Kasumi-1 (cell line): ENCODE measurements at regions not wholly inside any gene's neighbourhood (a gene's known extent, or its start where the extent isn't known, plus 50 kb on each side); places are given as distances from the start of the nearest gene placed in this dataset.
"Not testable (repeated sequence)": the region's sequence is repeated elsewhere in the genome, so short reads cannot be mapped to it uniquely, and the experiment has no call there.

Experiments used
- DNase-seq, 2 experiments: peaks; one replicate each; lab custom pipeline; 2025; lab: John Stamatoyannopoulos, UW

- no peak for DNase-seq
Observed at GRCh38 chr15:31433091-31433490, 106.5 kb downstream of the KLF13 start.

GRCh38 chr15:31433574-31433973, 106.9 kb downstream of the KLF13 start:
- DNase-seq, result no peak

- no peak for DNase-seq
Observed at GRCh38 chr15:31434275-31434587, 107.6 kb downstream of the KLF13 start.

GRCh38 chr15:31434588-31435260, 108.1 kb downstream of the KLF13 start:
- peak; percentile 51 to 74 for DNase-seq

GRCh38 chr15:31435261-31435911, 108.8 kb downstream of the KLF13 start:
- DNase-seq, result peak; percentile 68 to 74

GRCh38 chr15:31435912-31436628, 109.4 kb downstream of the KLF13 start:
- DNase-seq, result no peak

GRCh38 chr15:31437686-31438085, 111.1 kb downstream of the KLF13 start:
- DNase-seq, result no peak

GRCh38 chr15:31438601-31439265, 112.1 kb downstream of the KLF13 start:
- DNase-seq, result no peak

GRCh38 chr15:31439328-31439727, 112.7 kb downstream of the KLF13 start:
- DNase-seq, result no peak

- DNase-seq, result not testable (repeated sequence)
Observed at GRCh38 chr15:31440216-31440615, 113.6 kb downstream of the KLF13 start.

GRCh38 chr15:31440754-31441311, 114.2 kb downstream of the KLF13 start:
- DNase-seq, result no peak

- DNase-seq, result no peak
Observed at GRCh38 chr15:31442226-31442625, 115.6 kb downstream of the KLF13 start.

- no peak for DNase-seq
Observed at GRCh38 chr15:31442699-31443111, 116.1 kb downstream of the KLF13 start.

- DNase-seq, result no peak
Observed at GRCh38 chr15:31444844-31445243, 118.2 kb downstream of the KLF13 start.

GRCh38 chr15:31446546-31446945, 119.9 kb downstream of the KLF13 start:
- no peak for DNase-seq

- DNase-seq, result no peak
Observed at GRCh38 chr15:31447931-31448634, 121.4 kb downstream of the KLF13 start.

- peak in 1 of 2 experiments; percentile 12 for DNase-seq
Observed at GRCh38 chr15:31448635-31448979, 122.0 kb downstream of the KLF13 start.

GRCh38 chr15:31452595-31453557, 126.2 kb downstream of the KLF13 start:
- DNase-seq, result no peak

- no peak for DNase-seq
Observed at GRCh38 chr15:31453558-31454318, 127.1 kb downstream of the KLF13 start.

GRCh38 chr15:31455499-31455898, 128.9 kb downstream of the KLF13 start:
- DNase-seq, result no peak
